ENCODE measurements at regions not wholly inside any gene's neighbourhood (a gene's known extent, or its start where the extent isn't known, plus 50 kb on each side); places are given as distances from the start of the nearest gene placed in this dataset.

- TF ChIP-seq CTCF (IDR thresholded peaks at IDR 0.05; ENCODE audit: poor library complexity) (no peak), EZH2phosphoT487 (IDR thresholded peaks at IDR 0.05; ENCODE audit: low read depth, severe bottlenecking, unreplicated experiment) (no peak)
These were observed 248.6 kb downstream of the OPA1 start for GRCh38 chr3:193841581-193841980.

Data from hepatocyte (in vitro differentiated cells).